HG03469 (cell line): ENCODE measurements at regions not wholly inside any gene's neighbourhood (a gene's known extent, or its start where the extent isn't known, plus 50 kb on each side); places are given as distances from the start of the nearest gene placed in this dataset.
"Not testable (repeated sequence)": the region's sequence is repeated elsewhere in the genome, so short reads cannot be mapped to it uniquely, and the experiment has no call there.

Experiments
- ATAC-seq: cut with Tn5 transposase; IDR thresholded peaks from one replicate; pipeline ENCODE4 v1.9.1; 2021; ENCODE audit warnings: mild to moderate bottlenecking, moderate library complexity, moderate number of reproducible peaks; ENCODE audit not compliant: unreplicated experiment

- peak; percentile 92 for ATAC-seq
Observed at GRCh38 chr4:115515772-115516171, 402.4 kb upstream of the NDST4 start.

GRCh38 chr4:115515366-115515765, 401.9 kb upstream of the NDST4 start:
- ATAC-seq, result no peak

- ATAC-seq, result no peak
Observed at GRCh38 chr4:115514675-115515074, 401.3 kb upstream of the NDST4 start.

- ATAC-seq, result no peak
Observed at GRCh38 chr4:115505326-115505725, 391.9 kb upstream of the NDST4 start.

GRCh38 chr4:115501656-115502055, 388.2 kb upstream of the NDST4 start:
- no peak for ATAC-seq

GRCh38 chr4:115493770-115494169, 380.4 kb upstream of the NDST4 start:
- not testable (repeated sequence) for ATAC-seq

- no peak for ATAC-seq
Observed at GRCh38 chr4:115491686-115492085, 378.3 kb upstream of the NDST4 start.

- no peak for ATAC-seq
Observed at GRCh38 chr4:115489279-115489678, 375.9 kb upstream of the NDST4 start.

- ATAC-seq, result no peak
Observed at GRCh38 chr4:115485402-115485801, 372.0 kb upstream of the NDST4 start.

- ATAC-seq, result no peak
Observed at GRCh38 chr4:115484479-115484878, 371.1 kb upstream of the NDST4 start.

- no peak for ATAC-seq
Observed at GRCh38 chr4:115470763-115471162, 357.3 kb upstream of the NDST4 start.

- ATAC-seq, result not testable (repeated sequence)
Observed at GRCh38 chr4:115459301-115459700, 345.9 kb upstream of the NDST4 start.

- ATAC-seq, result no peak
Observed at GRCh38 chr4:115456231-115456630, 342.8 kb upstream of the NDST4 start.

GRCh38 chr4:115454228-115454627, 340.8 kb upstream of the NDST4 start:
- no peak for ATAC-seq

GRCh38 chr4:115453416-115453815, 340.0 kb upstream of the NDST4 start:
- no peak for ATAC-seq

- ATAC-seq, result not testable (repeated sequence)
Observed at GRCh38 chr4:115452229-115452628, 338.8 kb upstream of the NDST4 start.

GRCh38 chr4:115437739-115438138, 324.3 kb upstream of the NDST4 start:
- no peak for ATAC-seq

GRCh38 chr4:115433491-115433890, 320.1 kb upstream of the NDST4 start:
- ATAC-seq, result no peak

GRCh38 chr4:115430024-115430423, 316.6 kb upstream of the NDST4 start:
- ATAC-seq, result no peak

- ATAC-seq, result no peak
Observed at GRCh38 chr4:115428455-115428854, 315.0 kb upstream of the NDST4 start.

GRCh38 chr4:115424852-115425251, 311.4 kb upstream of the NDST4 start:
- ATAC-seq, result no peak

GRCh38 chr4:115418635-115419396, 305.4 kb upstream of the NDST4 start:
- no peak for ATAC-seq

GRCh38 chr4:115396034-115396433, 282.6 kb upstream of the NDST4 start:
- ATAC-seq, result no peak
